Thoracic aorta (tissue), 2 donors: ENCODE measurements at regions not wholly inside any gene's neighbourhood (a gene's known extent, or its start where the extent isn't known, plus 50 kb on each side); places are given as distances from the start of the nearest gene placed in this dataset.
"Not testable (repeated sequence)": the region's sequence is repeated elsewhere in the genome, so short reads cannot be mapped to it uniquely, and the experiment has no call there.

Source experiments
- ATAC-seq: fragments of 150-250 bp; one replicate; pipeline ENCODE4 v1.8.0; 2017; ENCODE audit warnings: low read depth; ENCODE audit not compliant: insufficient number of reproducible peaks, low FRiP score
- DNase-seq: peaks from one replicate; pipeline ENCODE4 v3.0.0-alpha.2; 2020; ENCODE audit warnings: low spot score
- H3K27ac ChIP-seq, 2 donors: fragments of 200-600 bp; sonication (generic); 1 replicate in 1 of 2; 2 replicates in 1 of 2; pipeline ENCODE4 v1.5.1; 2016; ENCODE audit warnings: mild to moderate bottlenecking in 2 of 2, moderate library complexity in 2 of 2
- H3K27me3 ChIP-seq: fragments of 200-600 bp; sonication (generic); replicated peaks from 2 replicates; pipeline ENCODE4 v1.6.0; 2016; ENCODE audit warnings: mild to moderate bottlenecking; ENCODE audit not compliant: insufficient read depth
- H3K36me3 ChIP-seq: fragments of 200-600 bp; sonication (generic); one replicate; pipeline ENCODE4 v1.5.1; 2016
- H3K4me1 ChIP-seq, 2 donors: fragments of 200-600 bp; sonication (generic); 1 replicate in 1 of 2; 2 replicates in 1 of 2; pipeline versions ENCODE4 v1.5.1 to v1.6.0; 2016; ENCODE audit warnings: low read depth in 2 of 2, mild to moderate bottlenecking in 1 of 2; ENCODE audit not compliant: control insufficient read depth in 1 of 2
- H3K4me3 ChIP-seq: fragments of 200-600 bp; sonication (generic); 2 replicates; pipeline ENCODE4 v1.5.1; 2016; ENCODE audit warnings: mild to moderate bottlenecking
- H3K9me3 ChIP-seq: fragments of 200-600 bp; sonication (generic); 2 replicates; pipeline ENCODE4 v1.5.1; 2016
- TF ChIP-seq, protein P1 (sequence below): fragments of 200-600 bp; sonication (generic); IDR thresholded peaks from one replicate; pipeline ENCODE4 v1.5.1; 2019; ENCODE audit warnings: antibody characterized with exemption

DNA sequence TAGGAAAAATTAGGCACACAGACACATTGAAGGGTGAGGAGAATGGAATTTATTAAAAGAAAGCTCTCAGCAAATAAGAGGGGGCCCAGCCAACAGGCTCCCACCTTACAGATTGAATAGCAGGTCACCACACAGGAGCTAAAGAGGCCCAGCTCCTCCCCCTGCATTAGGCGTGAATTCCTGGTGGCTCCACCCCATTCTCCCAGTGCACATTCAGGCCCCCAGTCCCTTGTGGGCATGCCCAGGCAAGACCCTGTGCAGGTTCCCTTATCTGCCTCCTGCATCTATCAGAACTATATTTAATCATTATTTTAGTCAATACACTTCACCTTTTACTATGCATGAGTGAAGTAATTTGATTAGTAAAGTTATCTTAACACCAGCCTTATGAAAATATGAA lies 856.3 kb upstream of the NDST4 start:
- Histone ChIP-seq H3K9me3 (no peaks in the 10 kb centered on the region), H3K4me3 (no peak overlapping the region), H3K27me3 (no peaks in the 10 kb centered on the region), H3K4me1 (no peaks in the 10 kb centered on the region), H3K27ac (no peak overlapping the region), H3K36me3 (no peaks in the 10 kb centered on the region)
- TF ChIP-seq, protein P1, sequence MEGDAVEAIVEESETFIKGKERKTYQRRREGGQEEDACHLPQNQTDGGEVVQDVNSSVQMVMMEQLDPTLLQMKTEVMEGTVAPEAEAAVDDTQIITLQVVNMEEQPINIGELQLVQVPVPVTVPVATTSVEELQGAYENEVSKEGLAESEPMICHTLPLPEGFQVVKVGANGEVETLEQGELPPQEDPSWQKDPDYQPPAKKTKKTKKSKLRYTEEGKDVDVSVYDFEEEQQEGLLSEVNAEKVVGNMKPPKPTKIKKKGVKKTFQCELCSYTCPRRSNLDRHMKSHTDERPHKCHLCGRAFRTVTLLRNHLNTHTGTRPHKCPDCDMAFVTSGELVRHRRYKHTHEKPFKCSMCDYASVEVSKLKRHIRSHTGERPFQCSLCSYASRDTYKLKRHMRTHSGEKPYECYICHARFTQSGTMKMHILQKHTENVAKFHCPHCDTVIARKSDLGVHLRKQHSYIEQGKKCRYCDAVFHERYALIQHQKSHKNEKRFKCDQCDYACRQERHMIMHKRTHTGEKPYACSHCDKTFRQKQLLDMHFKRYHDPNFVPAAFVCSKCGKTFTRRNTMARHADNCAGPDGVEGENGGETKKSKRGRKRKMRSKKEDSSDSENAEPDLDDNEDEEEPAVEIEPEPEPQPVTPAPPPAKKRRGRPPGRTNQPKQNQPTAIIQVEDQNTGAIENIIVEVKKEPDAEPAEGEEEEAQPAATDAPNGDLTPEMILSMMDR = no peak
- no peak for DNase-seq
- no peak for ATAC-seq

DNA sequence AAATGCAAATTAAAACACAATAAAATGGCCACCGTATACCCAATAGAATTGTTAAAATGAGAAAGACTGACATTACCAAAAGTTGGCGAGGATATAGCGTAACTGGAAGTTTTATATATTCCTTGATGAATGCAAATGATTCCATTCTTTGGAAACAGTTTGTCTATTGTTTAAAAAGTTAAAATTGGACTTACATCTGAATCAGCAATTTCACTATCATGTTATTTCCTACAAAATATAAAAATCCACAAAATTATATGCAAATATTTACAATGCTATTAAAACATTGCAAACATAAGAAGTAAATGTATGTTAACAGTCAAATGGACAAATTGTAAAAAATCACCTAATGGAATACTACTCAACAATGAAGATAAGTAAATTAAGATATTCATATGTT lies 852.2 kb upstream of the NDST4 start:
- H3K9me3 ChIP-seq = no peaks in the 10 kb centered on the region
- H3K36me3 ChIP-seq = no peaks in the 10 kb centered on the region
- H3K27ac ChIP-seq = no peak overlapping the region
- no peak overlapping the region for H3K4me3 ChIP-seq
- H3K4me1 ChIP-seq = no peaks in the 10 kb centered on the region
- DNase-seq (no peak), ATAC-seq (no peak)
- TF ChIP-seq, protein P1 = no peak
- no peaks in the 10 kb centered on the region for H3K27me3 ChIP-seq

DNA sequence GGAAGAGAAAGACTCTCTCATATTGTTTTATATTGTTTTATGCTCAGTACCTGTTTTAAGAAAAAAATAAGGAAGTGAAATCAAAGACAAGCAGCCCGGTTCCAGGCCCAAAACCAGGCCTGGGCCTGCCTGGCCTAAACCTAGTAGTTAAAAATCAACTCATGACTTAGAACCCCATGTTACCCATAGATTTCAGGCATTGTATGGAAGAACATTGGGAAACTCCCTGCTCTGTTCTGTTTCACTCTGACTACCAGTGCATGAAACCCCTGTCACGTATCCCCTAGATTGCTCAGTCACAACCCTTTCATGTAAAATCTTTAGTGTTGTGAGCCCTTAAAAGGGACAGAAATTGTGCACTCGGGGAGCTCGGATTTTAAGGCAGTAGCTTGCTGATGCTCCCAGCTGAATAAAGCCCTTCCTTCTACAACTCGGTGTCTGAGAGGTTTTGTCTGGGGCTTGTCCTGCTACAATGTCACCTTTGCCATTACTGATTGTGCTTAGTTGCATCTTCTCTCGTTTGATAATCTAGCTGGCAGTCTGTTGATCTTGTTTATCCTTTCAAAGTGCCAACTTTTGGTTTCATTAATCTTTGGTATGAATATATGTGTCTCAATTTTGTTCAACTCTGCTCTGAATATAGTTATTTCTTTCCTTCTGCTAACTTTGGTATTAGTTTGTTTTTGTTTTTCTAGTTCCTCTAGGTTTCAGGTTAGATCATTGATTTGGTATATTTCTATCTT lies 842.8 kb upstream of the NDST4 start:
- not testable (repeated sequence) for H3K27me3 ChIP-seq, H3K27ac ChIP-seq, DNase-seq, H3K9me3 ChIP-seq, ATAC-seq, H3K4me1 ChIP-seq, H3K4me3 ChIP-seq, H3K36me3 ChIP-seq

DNA sequence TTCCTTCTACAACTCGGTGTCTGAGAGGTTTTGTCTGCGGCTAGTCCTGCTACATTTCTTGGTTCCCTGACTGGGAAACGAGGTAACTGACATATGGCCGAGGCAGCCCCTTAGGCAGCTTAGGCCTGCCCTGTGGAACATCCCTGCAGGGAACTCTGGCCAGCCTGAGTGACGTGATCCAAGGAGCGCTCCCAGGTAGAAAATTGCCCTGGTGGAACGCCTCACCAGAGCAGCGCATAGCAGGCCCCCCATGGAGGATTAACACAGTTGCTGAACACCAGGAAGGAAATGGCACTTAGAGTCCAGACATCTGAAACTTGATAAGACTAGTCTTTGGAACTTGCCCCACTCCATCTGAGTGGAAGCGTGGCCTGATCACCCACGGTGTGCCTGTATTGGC lies 837.4 kb upstream of the NDST4 start:
- Histone ChIP-seq H3K27me3 (no peaks in the 10 kb centered on the region), H3K9me3 (no peaks in the 10 kb centered on the region), H3K36me3 (no peaks in the 10 kb centered on the region), H3K4me3 (no peak overlapping the region), H3K27ac (no peak overlapping the region), H3K4me1 (no peaks in the 10 kb centered on the region)
- no peak for ATAC-seq
- DNase-seq = no peak
- TF ChIP-seq, protein P1 = no peak

DNA sequence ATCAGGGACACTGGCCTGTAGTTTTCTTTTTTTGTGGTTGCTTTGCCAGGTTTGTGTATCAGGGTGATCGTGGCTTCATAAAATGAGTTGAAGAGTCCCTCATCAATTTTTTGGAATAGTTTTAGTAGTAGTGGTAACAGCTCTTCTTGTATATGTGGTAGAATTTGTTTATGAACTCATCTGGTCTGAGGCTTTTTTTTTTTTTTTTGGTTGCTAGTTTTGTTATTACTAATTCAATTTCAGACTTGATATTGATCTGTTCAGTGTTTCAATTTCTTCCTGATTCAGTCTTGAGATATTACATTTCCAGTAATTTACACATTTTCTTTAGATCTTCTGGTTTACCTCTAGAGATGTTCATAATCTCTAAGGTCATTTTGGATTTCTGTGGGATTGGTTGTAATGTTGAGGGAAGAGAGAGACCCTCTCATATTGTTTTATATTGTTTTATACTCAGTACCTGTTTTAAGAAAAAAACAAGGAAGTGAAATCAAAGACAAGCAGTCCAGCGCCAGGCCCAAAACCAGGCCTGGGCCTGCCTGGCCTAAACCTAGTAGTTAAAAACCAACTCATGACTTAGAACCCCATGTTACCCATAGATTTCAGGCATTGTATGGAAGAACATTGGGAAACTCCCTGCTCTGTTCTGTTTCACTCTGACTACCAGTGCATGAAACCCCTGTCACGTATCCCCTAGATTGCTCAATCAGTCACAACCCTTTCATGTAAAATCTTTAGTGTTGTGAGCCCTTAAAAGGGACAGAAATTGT lies 836.7 kb upstream of the NDST4 start:
- not testable (repeated sequence) for H3K36me3 ChIP-seq, H3K4me3 ChIP-seq, H3K9me3 ChIP-seq, ATAC-seq, DNase-seq, H3K27ac ChIP-seq, H3K27me3 ChIP-seq, H3K4me1 ChIP-seq

DNA sequence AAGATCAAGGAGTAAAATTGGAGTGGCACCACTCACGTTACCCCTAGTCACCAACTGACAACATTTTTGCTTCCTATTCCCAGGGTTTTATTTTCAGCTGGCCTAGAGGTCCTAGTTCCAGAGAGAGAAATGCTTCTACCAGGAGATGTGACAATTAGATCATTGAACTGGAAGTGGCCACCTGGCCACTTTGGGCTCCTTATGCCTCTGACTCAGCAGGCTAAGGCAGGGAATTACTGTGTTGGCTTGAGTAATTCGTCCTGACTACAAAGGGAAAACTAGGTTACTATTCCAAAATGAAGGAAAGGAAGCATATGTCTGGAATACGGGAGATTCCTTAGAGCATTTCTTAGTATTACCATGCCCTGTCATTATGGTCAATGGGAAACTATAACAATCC lies 831.6 kb upstream of the NDST4 start:
- no peaks in the 10 kb centered on the region for H3K9me3 ChIP-seq
- TF ChIP-seq, protein P1 = no peak
- no peaks in the 10 kb centered on the region for H3K4me1 ChIP-seq
- no peak for DNase-seq
- H3K27ac ChIP-seq = no peak overlapping the region
- H3K36me3 ChIP-seq = no peaks in the 10 kb centered on the region
- H3K4me3 ChIP-seq = no peak overlapping the region
- ATAC-seq = no peak
- H3K27me3 ChIP-seq = no peaks in the 10 kb centered on the region
